Dedifferentiated amniotic fluid mesenchymal stem cell (primary cell): ENCODE measurements at regions not wholly inside any gene's neighbourhood (a gene's known extent, or its start where the extent isn't known, plus 50 kb on each side); places are given as distances from the start of the nearest gene placed in this dataset.
A peak's percentile ranks its signal among the peaks of the same experiment; 100 is the strongest.
"Not testable (repeated sequence)": the region's sequence is repeated elsewhere in the genome, so short reads cannot be mapped to it uniquely, and the experiment has no call there.

ENCODE experiments used
- DNase-seq: peaks from one replicate; pipeline ENCODE4 v3.0.0-alpha.2; 2016; ENCODE audit errors: extremely low spot score

DNA sequence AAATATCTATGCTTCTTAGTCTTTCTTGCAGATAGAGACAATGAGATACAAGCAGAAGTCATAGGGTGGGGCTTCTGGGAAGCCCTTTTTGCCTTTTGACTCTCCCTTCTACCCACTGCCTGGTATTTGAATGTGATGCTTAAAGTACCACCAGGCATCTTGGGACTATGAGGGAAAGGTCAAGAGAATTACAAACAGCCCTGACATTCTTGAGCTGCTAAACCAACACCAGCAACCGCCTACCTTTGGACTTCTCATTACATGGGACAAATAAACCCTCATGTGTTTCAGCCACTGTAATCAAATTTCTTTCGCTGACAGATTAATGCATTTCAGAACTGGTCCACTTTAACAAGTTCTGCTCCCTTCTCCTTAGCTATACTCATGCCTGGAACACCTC lies 112.8 kb downstream of the LUZP4 start:
- no peak for DNase-seq

DNA sequence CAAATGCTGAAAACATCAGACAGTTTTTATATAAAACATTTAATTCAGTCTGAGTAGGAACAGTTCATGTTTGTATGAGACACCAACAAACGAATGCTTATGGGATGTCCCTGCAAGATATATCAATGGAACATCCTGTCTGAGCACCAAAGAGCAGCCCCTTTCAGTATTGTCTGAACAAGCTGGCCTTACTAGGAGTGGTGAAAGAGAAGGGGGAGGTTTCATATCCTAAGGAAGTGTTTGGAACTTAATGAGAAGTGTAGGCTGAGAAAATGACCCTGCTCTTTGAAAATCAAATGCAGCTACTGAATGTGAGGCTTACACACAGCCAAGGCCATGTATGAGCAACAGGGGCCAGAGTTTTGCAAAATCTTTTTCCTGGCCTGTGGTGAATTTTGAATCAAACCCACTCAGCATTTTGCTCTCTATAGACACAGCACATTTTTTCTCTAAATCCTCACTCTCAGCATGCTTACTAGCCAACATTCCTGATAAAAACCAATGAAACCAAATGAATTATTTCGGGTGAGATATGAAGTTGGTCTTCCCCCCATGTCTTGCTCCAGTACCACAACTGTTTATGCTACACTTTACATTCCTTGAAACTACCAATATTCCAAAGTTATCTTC lies 119.4 kb downstream of the LUZP4 start:
- DNase-seq: no peak

DNA sequence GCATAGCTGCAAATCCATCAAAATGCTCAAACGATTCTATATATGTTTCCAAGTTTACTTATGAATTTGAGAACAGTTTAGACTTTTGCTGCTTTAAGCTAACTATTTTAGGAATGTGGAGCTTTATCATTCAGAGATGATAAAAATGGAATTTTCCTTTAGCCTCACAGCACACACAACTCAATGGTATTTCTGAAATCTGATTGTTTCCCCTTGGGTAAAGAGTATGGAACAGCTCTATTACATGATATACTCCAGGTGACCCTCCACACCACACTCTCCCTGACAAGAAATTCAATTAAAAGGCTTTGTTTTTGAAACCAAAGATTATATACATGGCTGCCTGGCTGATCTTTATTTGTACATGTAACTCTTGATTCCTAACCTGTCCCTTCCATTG lies 120.0 kb downstream of the LUZP4 start:
- DNase-seq: no peak

DNA sequence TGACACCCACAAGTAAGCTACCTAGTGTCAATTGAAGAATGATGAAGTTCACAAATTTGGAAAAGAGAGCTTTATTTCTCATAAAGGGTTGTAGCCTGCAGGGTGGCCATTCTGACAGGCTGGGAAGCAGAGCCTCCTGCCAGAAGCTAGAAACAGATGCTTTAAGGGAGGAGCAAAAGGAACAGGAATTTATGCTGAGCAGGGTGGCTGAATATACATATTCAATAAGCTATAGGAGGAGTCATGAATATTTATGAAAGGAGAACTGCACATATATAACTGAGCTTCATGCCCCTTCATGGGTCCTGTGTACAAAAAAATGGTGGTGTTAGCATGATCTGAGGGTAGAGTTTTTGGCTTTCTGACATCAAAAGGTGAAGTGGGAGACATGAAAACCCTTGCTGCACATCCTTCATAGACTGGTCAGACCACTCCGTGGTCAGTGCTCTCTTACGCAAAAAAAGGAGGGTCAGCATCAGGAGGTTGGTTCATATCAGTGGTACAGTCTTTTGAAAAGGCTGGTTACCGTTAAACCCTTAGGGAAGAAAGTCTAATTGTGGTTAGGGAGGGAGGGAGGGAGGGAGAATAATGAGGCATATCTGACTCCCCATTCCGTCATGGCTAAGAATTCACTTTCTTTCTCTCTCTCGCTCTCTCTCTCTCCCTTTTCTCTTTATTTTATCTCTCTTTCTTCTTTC lies 121.4 kb downstream of the LUZP4 start:
- no peak for DNase-seq

DNA sequence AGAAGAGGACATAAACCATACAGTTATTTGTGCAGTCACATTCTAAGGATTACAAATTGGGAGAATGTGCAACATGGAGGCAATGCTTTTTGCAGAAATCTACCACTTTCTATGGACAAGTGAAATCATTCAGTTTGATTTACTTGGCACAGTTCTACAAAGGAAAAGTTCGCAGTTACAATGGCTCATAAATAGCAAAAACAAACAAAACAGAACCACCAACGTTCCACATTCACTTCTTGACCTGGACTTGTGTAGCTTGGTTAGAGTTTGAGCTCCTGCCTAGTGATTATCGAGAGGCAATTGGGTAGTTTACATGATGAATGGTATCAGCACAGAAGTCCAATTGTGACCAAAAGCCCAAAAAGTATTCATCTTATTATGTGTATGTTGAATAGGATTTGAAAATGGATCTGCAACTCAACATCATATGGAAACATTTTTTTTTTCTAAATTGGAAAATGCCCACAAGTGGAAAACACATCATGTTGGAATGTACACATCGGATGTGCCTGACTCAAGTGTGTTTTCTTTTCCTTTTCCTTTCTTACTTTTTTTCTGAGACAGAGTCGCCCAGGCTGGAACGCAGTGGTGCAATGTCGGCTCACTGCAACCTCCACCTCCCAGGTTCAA lies 123.8 kb downstream of the LUZP4 start:
- peak; percentile 32 for DNase-seq

- no peak for DNase-seq
Measured at GRCh38 chrX:115419069-115419468, 129.6 kb downstream of the LUZP4 start.

DNA sequence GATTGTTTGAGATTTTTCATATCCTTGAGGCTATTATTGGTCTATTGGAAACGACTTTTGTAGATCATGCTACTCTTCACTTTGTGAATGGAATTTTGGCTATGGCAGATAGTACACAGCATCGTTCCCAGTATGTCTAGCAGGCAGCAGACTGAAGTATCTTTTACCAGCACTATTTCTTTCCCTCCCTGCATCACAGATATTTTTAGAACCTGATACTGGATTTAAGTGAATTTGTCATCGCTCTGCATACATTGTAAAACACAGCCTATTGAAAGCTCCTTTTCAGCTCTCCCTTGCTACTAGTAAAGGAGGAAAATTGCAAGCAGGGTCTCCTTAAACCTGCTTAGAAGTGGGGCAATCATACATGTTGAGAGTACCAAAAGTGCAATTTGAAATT lies 133.6 kb downstream of the LUZP4 start:
- no peak for DNase-seq

DNA sequence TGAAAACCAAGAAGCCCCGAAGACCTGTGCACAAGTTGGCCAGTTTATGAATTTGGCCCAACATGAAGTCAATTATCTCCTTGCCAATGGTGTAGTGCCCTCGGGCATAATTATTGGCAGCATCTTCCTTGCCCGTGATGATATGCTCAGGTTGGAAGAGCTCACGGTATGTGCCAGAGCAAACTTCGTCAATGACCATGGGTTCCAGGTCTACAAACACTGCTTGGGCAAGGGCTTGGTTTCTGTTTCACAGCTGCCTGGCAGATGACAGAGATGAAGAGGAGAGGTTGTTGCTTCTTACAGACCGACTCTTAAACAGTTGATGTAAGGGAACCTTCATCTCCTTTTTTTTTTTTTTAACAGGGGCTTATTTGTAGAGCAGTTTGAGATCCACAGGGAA lies 135.6 kb upstream of the PLS3 start:
- no peak for DNase-seq

DNA sequence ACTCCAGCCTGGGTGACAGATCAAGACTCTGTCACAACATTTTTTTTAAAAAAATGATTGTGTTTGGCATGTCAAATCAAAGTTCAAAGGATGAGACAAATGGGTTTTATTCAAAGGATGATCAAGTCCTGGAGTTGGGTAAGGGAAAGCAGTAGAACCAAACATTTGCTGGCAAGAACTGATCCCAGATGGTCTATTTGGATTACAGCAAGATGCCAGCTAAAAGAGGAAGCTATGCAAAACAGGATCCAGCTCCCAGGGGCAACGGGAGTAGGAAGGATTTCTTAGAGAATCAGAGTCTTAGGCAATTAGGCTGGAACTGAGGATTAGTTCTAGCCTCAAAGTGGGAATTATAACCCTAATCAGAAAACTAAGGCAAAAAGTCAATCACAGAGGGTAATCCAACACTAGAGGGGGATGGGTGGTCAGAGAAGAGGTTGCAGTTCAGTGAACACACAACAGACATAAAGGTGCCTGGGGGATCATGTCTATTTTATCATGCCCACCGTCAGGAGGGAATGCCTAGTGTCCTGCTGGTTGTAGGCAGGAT lies 133.0 kb upstream of the PLS3 start:
- no peak for DNase-seq

DNA sequence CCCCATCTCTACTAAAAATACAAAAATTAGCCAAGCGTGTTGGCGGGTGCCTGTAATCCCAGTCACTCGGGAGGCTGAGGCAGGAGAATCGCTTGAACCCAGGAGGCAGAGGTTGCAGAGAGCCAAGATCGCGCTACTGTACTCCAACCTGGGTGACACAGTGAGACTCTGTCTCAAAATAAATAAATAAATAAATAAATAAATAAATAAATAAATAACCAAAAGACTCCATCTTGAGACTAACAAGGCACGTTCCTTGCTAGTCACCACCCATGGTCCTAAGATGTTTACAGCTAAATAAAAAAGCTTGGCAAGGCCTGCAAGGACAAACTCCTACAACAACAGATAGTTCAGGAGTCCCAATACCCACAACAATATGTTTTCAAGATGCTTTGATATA lies 126.1 kb upstream of the PLS3 start:
- DNase-seq: not testable (repeated sequence)

DNA sequence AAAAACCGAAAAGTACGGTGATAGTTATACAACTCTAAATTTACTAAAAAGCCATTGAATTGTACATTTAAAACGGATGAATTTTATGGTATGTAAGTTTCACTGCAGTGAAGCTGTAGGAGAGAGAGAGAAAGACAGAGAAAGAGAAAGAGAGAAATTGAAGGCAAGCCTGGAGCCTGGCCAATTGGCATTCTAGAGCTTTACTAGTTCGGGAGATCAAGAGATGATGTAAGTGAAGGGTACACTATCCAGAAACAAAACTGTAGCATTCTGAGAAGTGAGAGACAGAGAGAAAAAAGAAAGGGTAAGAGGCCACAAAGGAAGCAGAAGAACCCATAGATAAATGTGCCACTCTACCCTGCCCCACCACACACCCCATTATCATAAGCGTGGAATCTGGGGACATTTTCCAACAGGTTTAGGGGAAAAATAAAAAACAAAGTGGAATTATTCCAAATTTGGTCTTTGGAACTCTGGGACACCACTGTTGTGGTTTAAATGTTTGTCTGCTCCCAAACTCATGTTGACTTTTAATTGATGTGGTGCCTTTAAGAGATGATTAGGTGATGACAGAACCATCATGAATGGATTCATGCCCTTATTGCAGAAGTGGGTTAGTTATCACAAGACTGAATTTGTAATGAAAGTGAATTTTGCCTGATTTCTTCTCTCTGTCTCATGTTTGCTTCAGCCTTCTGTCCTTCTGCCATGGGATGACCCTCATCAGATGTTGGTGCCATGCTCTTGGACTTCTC lies 123.0 kb upstream of the PLS3 start:
- DNase-seq: no peak

DNA sequence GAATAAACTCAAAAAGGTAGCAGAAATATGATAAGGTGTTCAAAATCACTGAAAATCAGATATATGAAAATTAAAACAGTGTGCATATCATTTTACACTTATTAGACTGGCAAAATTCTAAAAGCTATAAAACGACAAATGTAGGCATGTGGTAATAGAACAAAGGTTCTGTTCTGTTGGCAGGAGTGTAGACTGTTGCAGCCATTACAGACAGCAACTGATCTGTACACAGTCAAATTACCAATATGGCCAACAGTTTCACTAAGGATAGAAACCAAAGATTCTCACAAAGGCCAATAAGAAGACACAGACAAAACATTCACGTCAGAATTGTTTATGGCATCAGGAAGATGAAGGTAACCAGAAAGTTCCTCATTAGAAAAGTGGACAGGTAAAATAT lies 112.8 kb upstream of the PLS3 start:
- DNase-seq: no peak

DNA sequence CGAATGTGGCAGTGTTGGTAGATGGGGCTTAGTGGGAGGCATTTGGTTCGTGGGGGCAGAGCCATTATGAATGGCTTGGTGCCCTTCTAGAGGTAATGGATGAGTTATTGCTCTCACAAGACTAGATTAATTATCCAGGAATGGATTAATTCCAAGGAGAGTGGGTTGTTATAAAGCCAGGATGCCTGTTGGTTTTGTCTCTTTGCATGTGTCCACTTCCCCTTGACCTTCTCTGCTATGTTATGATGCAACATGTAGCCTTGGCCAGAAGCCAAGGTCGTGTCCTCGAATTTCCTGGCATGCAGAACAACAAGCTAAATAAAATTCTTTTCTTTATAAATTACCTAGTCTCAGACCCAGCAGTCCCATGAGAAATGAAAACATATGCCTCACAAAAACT lies 111.2 kb upstream of the PLS3 start:
- DNase-seq: no peak

DNA sequence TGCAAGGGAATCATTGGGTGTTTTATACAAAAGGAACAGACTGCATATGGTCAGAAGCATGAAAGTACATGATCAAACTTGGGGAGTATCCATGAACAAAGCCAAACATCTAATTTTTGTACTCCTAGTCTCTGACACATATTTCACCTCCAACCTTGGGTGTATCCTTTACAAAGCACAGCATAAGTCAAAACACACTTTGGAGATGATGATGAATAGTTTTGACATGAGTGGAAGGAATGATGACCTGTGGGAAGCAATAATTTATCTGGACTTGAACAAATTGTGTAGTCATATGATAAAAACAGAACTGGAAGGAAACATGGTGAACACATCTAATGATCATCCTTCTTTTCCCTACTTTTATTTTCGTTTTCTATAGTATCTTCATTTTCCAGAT lies 108.7 kb upstream of the PLS3 start:
- DNase-seq: no peak

DNA sequence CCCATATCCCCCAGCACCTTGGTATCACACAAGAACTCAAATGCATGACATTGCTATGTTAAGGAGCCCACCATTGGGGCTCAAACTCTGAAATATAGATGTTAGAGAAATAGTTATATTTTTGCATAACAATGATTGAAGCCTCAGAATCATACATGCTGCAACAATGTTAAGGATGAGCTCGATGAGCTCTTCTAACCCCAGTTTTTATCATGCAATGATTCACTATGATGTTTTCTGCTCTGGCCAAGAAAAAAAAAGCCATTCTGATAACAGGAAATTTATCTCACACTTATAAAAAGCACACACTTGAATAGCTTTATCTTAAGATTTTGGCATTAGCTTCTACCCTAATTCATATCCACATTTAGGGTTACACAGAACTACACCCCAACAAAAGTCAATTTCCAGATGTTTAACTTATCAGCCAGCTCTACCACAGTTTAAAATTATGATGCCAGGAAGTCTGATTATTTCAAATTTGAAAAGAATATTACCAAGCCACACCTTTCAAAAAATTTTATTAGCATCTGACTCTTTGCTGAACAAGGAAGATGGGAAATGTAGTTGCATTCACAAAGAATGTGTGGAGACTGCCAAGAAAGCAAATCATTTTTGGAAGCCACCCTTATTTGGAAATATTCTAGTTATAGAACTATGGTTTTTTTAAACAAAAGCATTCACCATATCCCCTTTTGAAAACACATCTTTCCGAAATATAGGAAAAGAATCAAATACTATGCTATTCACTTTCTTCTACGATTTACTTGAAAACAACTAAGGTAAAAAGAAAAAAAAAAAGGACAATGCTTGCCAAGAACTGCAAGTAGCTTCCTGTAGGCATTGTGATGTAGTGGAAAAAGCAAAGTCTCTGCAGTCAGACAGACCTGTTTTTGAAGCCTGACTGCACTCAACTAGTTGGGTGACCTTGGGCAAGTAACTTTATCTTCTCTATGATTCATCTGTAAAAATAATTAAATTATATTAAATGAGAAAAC lies 100.8 kb upstream of the PLS3 start:
- DNase-seq: peak; percentile 48

GRCh38 chrX:115462406-115462805 lies 98.6 kb upstream of the PLS3 start:
- DNase-seq: no peak

GRCh38 chrX:115467961-115468360 lies 93.0 kb upstream of the PLS3 start:
- no peak for DNase-seq

- DNase-seq: no peak
Measured at GRCh38 chrX:115472131-115472530, 88.8 kb upstream of the PLS3 start.

DNA sequence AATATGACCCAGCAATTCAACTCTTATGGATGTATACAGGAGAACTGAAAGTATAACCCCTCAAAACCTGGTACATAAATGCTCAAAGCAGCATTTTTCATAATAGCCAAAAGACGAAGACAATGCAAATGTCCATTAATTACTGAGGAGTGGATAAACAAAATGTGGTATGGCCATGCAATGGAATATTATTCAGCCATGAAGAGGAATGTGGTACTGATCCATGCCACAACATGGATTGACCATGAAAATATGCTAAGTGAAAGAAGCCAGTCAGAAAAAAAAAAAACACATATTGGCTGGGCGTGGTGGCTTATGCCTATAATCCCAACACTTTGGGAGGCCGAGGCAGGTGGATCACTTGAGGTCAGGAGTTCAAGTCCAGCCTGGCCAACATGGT lies 74.5 kb upstream of the PLS3 start:
- no peak for DNase-seq

- no peak for DNase-seq
Measured at GRCh38 chrX:115487608-115488007, 73.4 kb upstream of the PLS3 start.

- no peak for DNase-seq
Measured at GRCh38 chrX:115490814-115491213, 70.2 kb upstream of the PLS3 start.
